Gastrocnemius medialis (tissue), 4 donors: ENCODE measurements at regions not wholly inside any gene's neighbourhood (a gene's known extent, or its start where the extent isn't known, plus 50 kb on each side); places are given as distances from the start of the nearest gene placed in this dataset.

Experiments used
- CTCF ChIP-seq, 5 experiments: fragments of 450-650 bp in 3 of 5; fragments of 200-600 bp in 2 of 5; sonication (generic) in 2 of 5; IDR thresholded peaks in 4 of 5; conservative IDR thresholded peaks in 1 of 5; 1 replicate in 4 of 5; 2 replicates in 1 of 5; pipeline ENCODE4 v1.5.1; 2016 to 2019; ENCODE audit warnings: antibody characterized with exemption in 5 of 5, mild to moderate bottlenecking in 3 of 5, moderate library complexity in 3 of 5
- POLR2A ChIP-seq, 2 donors: fragments of 450-650 bp; IDR thresholded peaks; one replicate each; pipeline ENCODE4 v1.6.1; 2017; ENCODE audit warnings: antibody characterized with exemption in 2 of 2, mild to moderate bottlenecking in 2 of 2, moderate library complexity in 2 of 2

- no peak for TF ChIP-seq CTCF (IDR thresholded peaks at IDR 0.05 in 4 of 5, conservative IDR thresholded peaks at IDR 0.05 in 1 of 5)
- no peak for TF ChIP-seq POLR2A (IDR thresholded peaks at IDR 0.05)
Observed at GRCh38 chr9:115597330-115597895, 479.5 kb upstream of the TNC start.
